ENCODE measurements at regions not wholly inside any gene's neighbourhood (a gene's known extent, or its start where the extent isn't known, plus 50 kb on each side); places are given as distances from the start of the nearest gene placed in this dataset.

DNA sequence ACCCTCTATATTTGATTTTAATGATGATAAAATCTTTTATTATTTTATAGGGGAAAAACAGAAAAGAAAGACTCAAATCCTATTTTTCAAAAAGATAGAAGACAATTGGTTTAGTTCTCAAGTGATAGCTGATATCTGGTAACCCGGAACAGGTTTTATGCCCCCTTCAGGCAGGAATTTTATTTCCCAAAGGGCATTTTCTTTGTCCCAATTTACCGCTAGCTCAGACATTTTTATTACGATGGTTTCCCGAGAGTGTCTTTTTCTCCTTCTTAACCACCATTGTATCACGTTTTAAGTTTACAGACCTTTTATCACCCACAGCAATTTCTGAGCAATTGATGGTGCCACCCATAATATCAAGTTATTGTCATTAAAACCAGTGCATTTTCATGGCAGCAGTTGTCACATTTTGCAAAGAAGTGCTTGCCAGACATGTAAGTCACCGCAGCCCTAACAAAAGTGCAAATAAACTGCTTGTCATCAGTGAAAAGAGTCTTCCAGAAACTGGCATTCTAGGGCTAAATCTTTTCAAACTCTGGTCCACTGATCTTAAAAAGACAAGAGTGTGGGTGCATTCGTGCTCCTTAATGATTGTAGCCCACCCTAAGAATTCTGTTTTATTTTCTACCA lies 204.8 kb upstream of the VCX start:
- H3K79me2 ChIP-seq (ENCODE audit: control insufficient read depth, insufficient read depth, low read length): no peaks in the 10 kb centered on the region
- TF ChIP-seq JUN (IDR thresholded peaks at IDR 0.05; ENCODE audit: borderline replicate concordance, insufficient read depth, insufficient read length, low read depth) (no peak), GATA2 (IDR thresholded peaks at IDR 0.05; ENCODE audit: insufficient read depth, insufficient read length, low read depth, low read length) (no peak), MYC (IDR thresholded peaks at IDR 0.05; ENCODE audit: low read depth, low read length) (no peak), EZH2 (IDR thresholded peaks at IDR 0.05; ENCODE audit: borderline replicate concordance, low read depth, low read length, severe bottlenecking) (no peak), MAX (IDR thresholded peaks at IDR 0.05; ENCODE audit: insufficient read depth, insufficient read length) (no peak), FOS (IDR thresholded peaks at IDR 0.05; ENCODE audit: borderline replicate concordance, insufficient read depth, low read length) (no peak), POLR2AphosphoS5 (IDR thresholded peaks at IDR 0.05; ENCODE audit: insufficient read depth, low read depth, low read length) (no peak), POLR2A (IDR thresholded peaks at IDR 0.05; ENCODE audit: low read depth, low read length) (no peak)
- TF ChIP-seq, protein P1, sequence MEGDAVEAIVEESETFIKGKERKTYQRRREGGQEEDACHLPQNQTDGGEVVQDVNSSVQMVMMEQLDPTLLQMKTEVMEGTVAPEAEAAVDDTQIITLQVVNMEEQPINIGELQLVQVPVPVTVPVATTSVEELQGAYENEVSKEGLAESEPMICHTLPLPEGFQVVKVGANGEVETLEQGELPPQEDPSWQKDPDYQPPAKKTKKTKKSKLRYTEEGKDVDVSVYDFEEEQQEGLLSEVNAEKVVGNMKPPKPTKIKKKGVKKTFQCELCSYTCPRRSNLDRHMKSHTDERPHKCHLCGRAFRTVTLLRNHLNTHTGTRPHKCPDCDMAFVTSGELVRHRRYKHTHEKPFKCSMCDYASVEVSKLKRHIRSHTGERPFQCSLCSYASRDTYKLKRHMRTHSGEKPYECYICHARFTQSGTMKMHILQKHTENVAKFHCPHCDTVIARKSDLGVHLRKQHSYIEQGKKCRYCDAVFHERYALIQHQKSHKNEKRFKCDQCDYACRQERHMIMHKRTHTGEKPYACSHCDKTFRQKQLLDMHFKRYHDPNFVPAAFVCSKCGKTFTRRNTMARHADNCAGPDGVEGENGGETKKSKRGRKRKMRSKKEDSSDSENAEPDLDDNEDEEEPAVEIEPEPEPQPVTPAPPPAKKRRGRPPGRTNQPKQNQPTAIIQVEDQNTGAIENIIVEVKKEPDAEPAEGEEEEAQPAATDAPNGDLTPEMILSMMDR (IDR thresholded peaks at IDR 0.05; ENCODE audit: extremely low read depth in 1 of 2, insufficient read depth in 1 of 2, low read depth in 1 of 2, low read length in 2 of 2): no peak
- no peaks in the 10 kb centered on the region for H3K9me1 ChIP-seq (replicated peaks; ENCODE audit: control insufficient read depth, extremely low read depth, insufficient read depth, low read length)
- H3K9ac ChIP-seq (replicated peaks; ENCODE audit: extremely low read depth, insufficient read depth, low read length): no peak overlapping the region
- DNase-seq (ENCODE audit: low read depth, low spot score): no peak
- no TSS peak for BruUV-seq (replicated peaks)
- POLR2A ChIA-PET: no interaction called here
- H3K4me2 ChIP-seq (ENCODE audit: insufficient read depth, low read length): no peak overlapping the region
- no peaks in the 10 kb centered on the region for H3K36me3 ChIP-seq (ENCODE audit: control insufficient read depth in 2 of 2, extremely low read depth in 1 of 2, insufficient read depth in 2 of 2, low read length in 2 of 2)
- CTCF ChIA-PET: no interaction called here
- no peak overlapping the region for H2AFZ ChIP-seq (ENCODE audit: low read depth, low read length)
- H3K4me1 ChIP-seq (ENCODE audit: control insufficient read depth, extremely low read depth, insufficient read depth, low read length): no peaks in the 10 kb centered on the region
- H3K4me3 ChIP-seq (replicated peaks in 1 of 3; ENCODE audit: insufficient read depth in 1 of 3, low read depth in 1 of 3, low read length in 3 of 3): no peak overlapping the region
- H3K27me3 ChIP-seq (ENCODE audit: control insufficient read depth in 2 of 2, insufficient read depth in 2 of 2, low read length in 2 of 2): no peaks in the 10 kb centered on the region
- dilution Hi-C loops (cut with MboI; ENCODE audit: extremely low pct_ligation_motif_present, low sequenced_read_pairs): no loop called here
- no peaks in the 10 kb centered on the region for H3K9me3 ChIP-seq (replicated peaks; ENCODE audit: control insufficient read depth, insufficient read depth, low read length)
- H4K20me1 ChIP-seq (replicated peaks; ENCODE audit: control insufficient read depth, extremely low read depth, insufficient read depth, low read length): no peaks in the 10 kb centered on the region
- FAIRE-seq: no peak
- no peak overlapping the region for H3K27ac ChIP-seq (ENCODE audit: insufficient read depth, low read depth, low read length)
- intact Hi-C loops (cut with micrococcal nuclease): no loop called here
